Tongue (tissue), 1 donor: ENCODE measurements at regions not wholly inside any gene's neighbourhood (a gene's known extent, or its start where the extent isn't known, plus 50 kb on each side); places are given as distances from the start of the nearest gene placed in this dataset.

ENCODE experiments used
- DNase-seq: peaks from one replicate; pipeline ENCODE4 v3.0.0-alpha.2; 2015

DNA sequence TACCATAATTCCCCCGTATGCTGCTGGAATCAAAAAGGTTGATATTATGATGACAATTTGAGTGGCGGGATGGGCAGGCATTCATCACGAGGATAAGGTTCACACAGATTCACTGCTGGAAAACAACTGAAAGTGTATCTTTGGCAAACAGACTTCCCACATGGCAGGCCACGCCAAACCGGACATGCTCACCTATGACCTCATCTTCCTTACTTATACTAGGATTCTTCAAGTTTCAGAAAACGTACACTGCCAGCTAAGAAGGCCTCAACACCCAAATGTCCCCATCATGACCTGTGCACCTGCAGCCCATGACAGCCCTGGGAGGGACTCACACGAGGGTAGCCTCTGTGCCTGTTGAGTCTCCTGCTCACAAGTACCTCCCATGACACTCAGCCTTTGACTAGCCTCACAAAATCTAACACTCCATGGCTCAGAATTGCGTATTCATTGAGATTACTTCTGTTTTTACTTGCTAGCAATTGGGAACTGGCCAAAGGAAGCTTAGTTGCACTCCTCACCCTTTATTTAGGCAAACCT, 259.0 kb upstream of the GHITM start:
- no peak for DNase-seq

DNA sequence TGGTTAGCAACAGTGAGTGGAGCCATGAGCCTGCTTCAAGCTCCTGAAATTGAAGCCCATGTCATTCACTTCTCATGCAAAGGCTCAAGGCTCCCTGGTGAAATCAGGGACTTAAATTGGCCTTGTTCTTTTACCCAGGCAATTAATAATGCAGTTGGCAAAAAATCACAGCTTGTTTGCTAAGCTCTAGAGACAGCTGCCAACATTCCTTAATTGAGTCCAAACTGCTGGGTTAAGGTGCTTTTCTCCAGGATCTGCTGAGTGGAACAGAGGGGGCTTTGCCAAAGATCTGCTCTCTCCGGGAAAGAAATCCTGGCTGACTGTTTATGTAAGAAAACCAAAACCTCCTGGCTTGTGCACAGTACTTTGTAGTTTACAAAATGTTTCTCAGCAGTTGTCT, 257.6 kb upstream of the GHITM start:
- peak; percentile 85 for DNase-seq

DNA sequence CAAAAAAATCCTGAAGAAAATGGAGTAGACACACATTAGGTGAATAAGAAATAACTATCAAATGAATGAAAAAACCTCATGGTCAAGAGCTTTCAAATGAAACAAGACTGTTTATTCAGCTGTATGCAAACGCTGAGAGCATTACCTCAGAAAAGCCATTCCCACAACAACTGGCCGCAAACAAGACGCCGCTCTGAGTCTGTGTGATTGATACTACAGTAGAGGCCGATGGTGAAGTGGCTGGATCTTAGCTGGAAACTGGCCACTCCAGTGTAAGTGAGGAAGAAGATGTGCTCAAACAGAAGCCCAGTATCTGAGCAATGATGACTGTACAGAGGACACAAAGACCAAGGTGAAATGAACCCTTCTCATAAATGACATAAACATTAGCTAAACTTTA, 252.4 kb upstream of the GHITM start:
- DNase-seq = no peak

DNA sequence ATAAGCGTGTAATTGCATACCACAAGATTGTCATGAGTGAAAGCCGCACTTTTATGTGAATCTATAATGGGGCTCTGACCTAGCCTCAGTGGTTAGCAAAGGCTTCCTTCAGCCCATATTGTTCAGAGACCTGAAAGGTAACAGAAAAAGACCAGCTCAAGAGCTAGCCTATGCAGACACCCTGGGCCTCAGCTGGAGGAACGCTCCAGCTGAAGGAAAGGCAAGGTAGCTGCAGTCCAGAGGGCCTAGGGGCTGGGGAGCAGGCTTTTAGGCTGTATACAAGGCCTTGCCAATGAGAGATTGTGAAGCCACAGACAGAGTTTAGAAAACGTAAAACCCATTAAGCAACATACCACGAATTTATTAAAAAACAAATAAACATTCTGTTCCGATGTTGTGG, 246.6 kb upstream of the GHITM start:
- DNase-seq = no peak

DNA sequence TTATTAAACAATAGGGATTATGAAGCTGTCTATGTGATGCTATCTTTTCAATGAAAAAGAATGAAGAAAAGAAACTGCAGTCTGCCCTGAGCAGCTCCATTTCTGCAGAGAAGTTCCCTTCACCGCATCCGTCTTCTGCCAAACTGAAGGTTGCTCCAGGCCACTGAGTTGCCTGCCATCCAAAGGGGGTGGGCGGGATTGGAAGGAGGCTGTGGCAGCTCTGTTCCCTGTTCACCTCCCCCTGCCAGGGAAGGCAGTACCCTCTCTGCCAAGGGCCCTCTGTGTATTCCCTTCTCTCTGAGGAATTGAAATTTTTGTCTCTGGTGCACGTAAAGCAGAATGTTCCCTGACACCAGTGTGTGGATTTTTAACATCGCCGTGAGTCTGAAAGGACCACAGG, 243.1 kb upstream of the GHITM start:
- DNase-seq = no peak

DNA sequence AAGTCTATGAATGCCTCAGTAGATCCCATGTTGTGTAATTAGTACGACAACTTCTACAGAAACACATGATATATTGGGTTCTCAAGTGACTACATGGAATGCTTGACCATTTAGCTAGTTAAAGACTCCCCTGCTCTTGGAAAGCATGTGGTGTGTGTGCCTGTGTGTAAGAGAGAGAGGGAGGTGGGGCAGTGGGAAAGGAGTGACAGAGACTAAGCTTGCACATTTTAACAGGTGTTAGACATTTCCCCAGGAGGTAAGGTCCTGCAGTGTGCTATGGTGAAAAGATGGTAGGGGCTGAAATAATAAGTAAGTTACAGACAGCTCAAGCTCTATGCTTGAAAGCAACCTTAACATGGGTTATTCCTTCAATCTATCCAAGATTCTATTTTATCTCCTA, 241.7 kb upstream of the GHITM start:
- DNase-seq = no peak

DNA sequence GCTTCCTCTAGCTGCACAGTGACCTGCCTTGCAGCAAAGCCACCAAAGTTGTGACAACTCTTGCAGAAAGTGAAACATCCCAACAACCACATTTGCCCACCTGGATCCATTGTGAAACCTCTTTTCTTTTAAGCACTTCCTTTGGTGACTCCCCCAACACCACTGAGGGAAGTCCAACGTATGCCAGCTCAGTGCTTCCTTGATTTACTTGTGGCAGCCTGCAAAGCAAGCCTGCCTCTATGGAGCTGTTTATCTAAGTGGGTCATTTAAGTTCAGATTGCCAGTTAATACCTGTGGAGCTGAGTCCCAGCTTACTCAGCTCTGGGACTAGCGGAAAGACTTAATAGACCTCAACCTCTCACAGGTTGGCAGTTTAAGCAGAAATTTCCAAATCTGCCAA, 230.8 kb upstream of the GHITM start:
- no peak for DNase-seq

DNA sequence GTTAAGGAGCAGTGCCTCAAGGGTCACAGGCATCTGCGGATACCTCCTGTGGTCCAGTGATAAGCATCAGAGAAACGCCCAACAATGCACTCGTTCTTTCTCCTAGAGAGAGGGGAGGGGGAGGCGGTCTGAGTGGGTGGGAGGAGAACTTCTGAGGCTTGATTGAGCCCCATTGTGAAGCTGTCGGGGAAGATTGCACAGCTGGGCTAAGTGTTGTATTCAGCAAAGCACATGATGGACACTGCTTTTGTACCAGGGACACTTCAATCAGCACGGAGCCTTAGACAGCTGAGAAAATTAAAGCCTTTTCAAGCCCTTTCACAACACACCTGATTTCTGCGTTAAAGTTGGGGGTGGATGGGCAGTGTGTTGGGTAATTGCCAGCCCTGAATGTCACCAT, 230.3 kb upstream of the GHITM start:
- no peak for DNase-seq

DNA sequence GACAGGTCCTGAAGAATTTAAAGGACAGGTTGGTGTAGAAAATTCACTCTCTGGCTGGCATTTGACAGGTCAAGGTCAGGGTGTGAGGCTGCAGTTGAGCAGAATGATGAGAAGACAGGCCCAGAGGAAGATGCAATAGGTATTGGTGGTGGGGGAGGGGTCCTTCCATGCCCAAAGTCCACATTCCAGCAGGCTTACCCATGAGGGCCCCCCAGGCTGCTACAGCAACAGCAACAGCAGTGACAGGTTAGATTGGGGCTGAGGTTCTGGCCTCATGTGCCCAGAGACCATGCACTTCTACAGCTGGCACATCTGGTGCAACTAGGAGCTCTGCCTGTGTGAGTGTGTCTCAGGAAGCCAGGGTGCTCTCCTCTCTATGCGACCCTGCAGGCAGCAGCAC, 223.5 kb upstream of the GHITM start:
- no peak for DNase-seq

DNA sequence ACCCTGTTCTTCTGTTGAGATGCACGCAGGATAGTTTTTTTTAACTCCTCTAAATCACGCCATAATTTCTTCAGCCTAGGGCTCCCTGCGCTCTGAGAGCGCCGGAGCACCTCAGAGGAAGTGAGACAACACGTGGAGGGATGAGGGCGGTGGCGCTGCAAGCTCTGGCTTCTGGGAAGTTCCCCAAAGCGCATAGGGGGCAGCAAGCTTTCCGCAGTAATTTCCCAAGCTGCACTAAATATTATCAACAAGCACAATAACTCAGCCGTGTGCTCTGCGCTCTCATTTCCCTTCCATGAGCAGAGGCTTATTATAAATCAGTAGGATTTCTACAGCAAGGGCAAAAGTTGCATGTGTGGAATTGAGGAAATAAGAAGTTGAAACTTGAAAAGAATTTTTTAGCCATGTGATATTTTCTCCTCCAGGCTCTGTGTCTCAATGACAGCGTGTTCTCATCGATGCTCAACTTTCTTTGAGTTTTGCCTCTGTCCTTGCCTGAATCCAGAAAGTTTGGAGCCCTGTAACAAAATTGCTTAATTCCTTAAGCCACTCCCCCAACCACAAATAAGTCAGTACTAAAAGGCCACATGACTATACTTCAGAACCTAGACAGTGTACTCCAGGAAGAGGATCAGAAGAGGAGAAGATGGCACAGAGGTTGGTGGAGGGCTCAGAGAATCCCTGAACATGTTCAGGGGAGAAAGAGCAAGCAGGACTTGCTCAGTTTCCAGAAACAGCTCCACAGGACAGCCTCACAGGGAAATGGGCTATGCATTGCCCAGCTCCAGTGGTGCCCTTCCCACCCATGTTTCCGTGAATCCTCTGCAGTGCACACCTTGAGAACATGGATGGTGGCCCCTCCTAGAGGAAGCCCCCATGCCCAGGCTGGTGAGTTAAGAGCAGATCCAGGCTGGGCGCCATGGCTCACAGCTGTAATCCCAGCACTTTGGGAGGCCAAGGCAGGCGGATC, 221.5 kb upstream of the GHITM start:
- DNase-seq = peak; percentile 60

DNA sequence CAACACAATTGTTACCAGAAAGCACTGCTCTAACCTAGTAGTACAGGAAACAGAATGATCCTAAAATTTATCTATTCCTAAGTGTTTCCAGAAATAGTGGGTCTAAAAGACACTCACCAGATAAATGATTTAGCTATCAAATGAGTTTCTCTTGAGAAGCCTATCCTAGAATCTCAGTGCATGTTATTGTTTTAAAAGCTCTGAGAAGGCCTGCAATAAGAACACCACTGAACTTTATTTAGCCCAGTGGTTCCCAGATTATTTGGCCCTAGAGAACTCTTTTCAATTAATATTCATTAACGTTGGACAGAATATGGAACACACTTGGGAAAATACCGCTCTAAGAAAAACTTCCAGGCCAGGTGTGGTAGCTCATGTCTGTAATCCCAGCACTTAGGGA, 220.1 kb upstream of the GHITM start:
- DNase-seq = no peak

DNA sequence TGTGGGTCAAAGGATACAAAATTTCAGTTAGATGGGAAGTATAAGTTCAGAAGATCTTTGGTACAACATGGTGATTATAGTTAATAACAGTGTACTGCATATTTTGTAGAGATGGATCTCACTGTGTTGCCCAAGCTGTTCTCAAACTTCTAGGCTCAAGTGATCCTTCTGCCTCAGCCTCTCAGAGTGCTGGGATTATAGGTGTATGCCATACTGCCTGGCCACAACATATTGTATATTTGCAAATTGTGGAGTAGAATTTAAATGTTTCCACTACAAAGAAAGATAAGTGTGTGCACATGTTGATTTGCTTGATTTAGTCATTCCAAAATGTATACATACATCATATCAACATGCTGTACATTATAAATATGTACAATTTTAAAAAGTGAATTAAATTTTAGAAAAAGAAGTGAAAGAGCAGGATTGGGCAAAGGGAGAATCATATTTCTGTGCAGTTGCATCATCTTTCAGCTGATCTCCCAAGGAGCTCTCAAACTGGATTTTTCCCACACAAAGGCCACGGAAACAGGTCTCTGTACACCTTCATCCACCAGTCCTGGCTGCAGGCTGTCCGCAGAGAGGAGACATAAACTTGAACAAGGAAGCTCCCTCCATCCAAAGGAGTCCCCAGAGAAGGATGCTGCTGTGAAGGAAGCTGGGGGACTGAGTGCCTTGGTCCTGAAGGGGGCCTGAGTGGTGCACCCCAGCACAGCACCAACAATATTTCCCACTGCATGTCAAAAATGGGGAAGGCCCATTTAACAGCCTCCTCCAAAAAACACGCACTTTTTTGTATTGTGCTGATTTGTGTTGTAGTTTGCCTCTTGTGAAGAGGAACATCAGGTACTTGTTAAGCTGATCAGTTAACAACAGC, 217.1 kb upstream of the GHITM start:
- DNase-seq = no peak

DNA sequence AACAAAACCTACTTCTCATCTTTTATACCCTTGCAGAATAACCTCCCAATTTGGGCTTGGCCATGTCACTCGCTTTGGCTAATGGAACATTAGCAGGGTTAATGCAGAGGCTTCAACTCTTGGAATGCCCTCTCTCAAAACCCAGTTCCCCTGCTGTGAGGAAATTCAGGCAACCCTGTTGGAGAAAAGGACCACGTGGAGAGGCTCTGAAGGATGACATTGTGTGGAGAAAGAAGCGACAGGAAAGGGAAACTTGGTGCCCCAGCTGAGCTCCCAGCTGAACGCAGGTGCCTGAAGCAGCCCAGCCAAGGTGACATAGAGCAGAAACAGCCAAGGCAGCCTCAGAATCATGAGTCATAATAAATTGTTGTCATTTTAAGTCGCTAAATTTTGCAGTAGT, 214.2 kb upstream of the GHITM start:
- DNase-seq = no peak

DNA sequence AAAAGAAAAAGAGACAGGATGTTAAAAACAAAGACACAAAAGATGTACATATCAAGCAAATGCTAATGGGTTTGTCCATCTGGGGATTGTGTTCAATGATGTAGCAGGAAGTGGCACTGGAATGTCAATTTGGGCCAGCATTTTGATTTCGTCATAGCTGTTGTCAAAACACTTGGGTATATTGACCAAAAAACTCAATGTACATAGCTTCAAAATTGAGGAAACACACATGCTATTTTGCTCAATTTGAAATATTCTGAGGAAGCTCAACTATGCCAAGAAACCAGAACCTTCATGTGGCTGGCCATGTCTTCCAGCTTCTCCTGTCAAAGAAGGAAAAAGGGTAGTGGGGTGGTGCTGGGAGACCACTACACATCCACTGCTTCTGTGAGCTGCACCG, 212.7 kb upstream of the GHITM start:
- no peak for DNase-seq

DNA sequence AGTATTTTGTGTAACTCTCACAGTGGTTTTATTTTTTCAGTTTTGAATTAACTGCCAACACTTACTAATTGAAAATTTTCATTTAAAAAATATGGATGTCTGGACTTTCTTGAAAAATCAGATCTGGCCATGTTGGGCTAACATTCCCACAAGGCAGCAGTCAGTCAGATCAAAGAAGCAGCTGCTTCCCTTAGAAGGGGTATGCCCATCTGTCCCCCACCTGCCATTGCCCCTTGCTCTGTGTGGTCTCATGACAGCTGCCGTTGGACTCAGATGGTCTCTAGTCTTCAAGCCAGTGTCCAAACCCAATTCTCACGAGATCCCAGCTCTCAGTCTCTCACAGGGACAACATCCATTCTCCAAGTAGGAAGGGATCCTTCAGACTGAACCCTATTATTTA, 212.1 kb upstream of the GHITM start:
- DNase-seq = peak; percentile 12

DNA sequence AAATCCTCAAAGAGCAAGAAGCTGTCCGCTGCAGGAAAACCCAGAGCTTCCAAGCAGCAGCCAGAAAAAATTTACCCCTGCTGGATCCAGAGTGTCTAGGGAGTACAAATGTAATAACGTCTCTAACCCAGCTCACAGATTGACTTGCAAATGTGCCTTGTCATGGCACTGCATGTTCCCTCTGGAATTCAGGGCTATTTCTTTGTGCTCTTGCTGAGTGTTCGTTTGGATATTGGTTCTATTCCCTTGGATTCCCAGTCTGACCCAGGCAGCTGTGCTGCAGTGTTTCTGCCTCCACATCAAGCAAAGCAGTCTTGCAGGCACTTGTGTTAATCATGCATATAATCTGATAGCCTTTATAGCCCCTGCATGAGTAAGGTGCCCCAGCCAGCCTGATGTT, 209.9 kb upstream of the GHITM start:
- no peak for DNase-seq

DNA sequence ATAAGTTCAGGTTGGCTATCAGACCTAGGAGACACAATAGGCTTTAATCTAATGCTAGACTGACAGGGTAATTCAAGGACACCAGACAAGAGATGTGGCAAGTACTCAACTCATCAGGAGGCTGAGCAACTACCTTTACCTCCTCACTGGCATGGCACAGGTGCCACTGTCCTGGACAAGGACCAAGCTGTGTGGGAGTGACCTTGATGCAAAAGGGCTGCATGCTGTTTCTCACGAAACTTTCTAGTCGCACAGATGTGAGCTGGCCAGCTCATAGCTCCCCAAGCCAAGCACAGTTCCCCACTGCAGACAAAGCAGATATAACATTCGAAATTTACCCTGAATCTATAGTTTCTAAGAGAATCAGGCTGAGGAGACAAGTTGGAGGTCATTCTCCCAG, 207.6 kb upstream of the GHITM start:
- no peak for DNase-seq

DNA sequence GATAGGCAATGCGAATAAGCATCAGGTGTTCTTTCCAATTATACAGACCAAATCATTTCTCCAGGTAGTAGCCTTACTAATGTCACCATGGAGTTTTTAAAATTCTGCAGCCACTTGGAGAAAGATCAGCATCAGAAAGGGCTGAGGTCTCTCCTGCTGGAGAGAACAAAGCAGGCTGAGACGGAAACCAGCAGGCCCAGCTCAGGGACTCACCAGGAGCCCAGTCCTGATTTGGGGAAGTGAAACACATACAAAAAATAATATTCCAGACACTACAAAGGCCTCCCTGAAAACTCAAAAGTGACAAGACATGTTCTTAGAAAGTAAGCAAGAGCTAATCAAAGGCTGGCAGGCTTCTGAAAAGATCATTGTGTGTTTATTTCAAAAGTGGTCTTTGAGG, 207.1 kb upstream of the GHITM start:
- DNase-seq = no peak

DNA sequence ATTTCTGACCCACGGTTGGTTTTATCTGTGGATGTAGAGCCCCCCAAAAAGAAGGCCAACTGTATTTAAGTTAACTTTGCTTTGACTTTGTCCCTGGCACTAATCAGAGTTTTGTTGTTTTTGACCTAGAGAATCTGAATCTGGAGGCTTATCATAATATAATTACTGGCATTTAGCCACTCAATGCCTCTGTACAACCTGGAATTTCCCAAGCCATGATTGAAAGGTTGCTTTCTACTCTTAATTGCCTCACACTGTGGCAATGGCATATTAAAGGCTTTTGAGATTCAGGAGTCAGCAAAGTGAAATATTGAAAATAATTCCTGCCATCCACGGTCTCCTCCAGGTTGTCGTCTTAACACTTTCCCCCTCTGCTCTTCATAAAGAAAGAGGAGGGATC, 205.2 kb upstream of the GHITM start:
- no peak for DNase-seq

DNA sequence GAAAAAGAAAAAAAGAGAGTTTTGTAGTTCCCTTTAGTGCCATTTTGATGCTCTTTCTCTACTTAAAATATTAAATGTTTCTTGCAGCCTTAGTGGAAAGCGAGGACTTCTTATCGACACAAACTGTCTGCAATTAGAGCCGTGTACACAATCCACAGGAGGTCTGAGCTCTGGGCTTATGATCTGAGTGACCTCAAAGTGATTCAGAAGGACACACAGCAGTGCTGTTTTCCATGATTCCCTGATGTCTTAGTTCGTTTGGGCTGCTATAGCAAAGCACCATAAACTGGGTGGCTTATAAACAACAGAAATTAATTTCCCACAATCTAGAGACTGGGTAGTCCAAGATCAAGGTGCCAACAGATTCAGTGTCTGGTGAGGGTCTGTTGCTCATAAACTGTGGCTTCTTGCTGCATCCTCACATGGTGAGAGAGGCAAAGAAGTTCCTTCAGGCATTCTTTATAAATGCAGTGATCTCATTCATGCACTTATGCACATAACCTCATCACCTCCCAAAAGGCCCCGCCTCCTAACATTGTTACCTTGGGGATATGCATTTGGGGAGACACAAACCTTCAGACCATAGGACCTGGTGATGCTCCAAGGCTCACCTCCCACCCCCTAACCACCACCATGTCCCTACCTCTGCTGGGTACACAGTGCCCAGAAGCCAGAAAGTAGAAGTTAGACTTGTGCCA, 204.5 kb upstream of the GHITM start:
- no peak for DNase-seq

DNA sequence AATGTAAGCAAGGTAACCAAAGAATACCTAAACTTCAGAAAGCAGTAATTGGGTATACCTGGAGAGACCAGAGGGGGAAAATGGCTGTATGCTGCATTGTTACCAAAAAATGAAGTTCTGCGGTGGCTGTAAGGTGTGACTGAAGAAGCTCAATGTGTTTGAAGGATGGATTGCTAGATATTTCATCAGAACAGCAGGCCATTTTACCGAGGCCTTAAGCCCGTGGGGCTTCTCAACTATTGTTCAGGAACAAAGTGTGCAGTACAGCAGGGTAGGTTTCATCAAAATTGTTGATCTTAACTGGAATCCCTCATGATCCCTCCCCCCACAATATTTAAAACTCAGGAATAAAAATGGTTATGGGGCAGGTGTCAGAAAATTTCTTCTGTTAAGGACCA, 204.0 kb upstream of the GHITM start:
- no peak for DNase-seq

DNA sequence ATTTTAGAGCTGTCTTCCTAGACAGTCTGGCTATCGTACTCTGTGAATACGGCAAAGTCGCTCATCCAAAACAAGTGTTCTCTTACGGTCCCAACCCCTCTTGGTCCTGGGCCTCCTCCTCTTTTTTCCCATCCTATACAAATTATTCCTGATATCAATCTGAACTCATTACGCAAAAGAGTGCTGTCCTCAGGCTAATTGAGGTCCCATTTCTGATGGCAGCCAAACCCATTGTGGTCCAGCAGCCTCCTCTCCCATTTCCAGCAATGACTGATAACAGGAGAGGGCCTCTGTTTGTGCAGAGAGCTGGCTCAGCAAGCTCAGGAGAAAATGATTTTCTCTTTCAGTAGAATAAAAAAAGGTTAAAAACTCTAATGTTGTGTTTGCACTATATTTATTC, 203.4 kb upstream of the GHITM start:
- DNase-seq = no peak

DNA sequence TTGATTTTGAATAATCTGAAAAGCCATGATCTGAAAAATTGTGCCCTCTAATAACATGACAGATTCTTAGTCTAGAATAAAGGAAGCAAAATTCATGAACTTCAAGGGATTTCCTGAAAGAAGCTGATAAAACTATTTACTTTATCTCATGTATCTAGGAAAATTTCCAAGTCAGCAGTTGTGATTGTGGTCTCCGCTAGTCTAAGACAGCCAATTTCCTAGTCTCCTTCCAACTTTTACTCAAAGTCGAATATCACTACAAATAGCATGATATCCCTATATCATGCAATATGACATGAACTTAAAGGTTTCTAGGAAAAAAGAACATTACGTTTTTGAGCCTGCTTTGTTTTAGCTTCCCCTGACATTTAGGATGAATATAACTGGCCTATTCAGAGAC, 202.1 kb upstream of the GHITM start:
- DNase-seq = no peak
